ENCODE measurements at regions not wholly inside any gene's neighbourhood (a gene's known extent, or its start where the extent isn't known, plus 50 kb on each side); places are given as distances from the start of the nearest gene placed in this dataset.

DNA sequence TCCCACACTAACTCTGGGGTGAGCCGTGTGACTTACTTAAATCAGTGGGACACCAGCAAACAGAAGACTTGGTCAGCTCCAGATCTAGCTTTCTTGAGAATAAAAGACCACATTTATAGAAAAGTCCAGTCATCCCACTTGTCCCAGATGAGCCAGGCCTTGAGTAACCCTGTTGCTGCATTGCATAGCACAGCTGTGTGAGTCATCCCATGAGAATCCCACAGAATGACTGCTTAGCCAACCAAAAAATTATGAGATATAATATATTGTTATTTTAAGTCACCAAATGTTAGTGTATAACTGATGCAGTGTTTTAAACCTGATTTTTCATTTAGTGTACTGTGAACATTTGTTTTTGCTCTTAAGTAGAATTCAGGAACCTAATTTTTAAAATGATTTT is 94.2 kb upstream of the FSHR start:
- TF ChIP-seq, protein P1, sequence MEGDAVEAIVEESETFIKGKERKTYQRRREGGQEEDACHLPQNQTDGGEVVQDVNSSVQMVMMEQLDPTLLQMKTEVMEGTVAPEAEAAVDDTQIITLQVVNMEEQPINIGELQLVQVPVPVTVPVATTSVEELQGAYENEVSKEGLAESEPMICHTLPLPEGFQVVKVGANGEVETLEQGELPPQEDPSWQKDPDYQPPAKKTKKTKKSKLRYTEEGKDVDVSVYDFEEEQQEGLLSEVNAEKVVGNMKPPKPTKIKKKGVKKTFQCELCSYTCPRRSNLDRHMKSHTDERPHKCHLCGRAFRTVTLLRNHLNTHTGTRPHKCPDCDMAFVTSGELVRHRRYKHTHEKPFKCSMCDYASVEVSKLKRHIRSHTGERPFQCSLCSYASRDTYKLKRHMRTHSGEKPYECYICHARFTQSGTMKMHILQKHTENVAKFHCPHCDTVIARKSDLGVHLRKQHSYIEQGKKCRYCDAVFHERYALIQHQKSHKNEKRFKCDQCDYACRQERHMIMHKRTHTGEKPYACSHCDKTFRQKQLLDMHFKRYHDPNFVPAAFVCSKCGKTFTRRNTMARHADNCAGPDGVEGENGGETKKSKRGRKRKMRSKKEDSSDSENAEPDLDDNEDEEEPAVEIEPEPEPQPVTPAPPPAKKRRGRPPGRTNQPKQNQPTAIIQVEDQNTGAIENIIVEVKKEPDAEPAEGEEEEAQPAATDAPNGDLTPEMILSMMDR (conservative IDR thresholded peaks at IDR 0.05 in 1 of 2, IDR thresholded peaks at IDR 0.05 in 1 of 2; ENCODE audit: extremely low read depth in 1 of 2, insufficient read depth in 1 of 2, low read depth in 1 of 2, low read length in 2 of 2): no peak
- TF ChIP-seq EZH2 (IDR thresholded peaks at IDR 0.05; ENCODE audit: borderline replicate concordance, low read length): no peak

Measured in mammary epithelial cell (primary cell).